Kidney (tissue), 13 donors: ENCODE measurements at regions not wholly inside any gene's neighbourhood (a gene's known extent, or its start where the extent isn't known, plus 50 kb on each side); places are given as distances from the start of the nearest gene placed in this dataset.

Source experiments
- DNase-seq, 5 donors: peaks; one replicate each; pipeline ENCODE4 v3.0.0-alpha.2; 2013 to 2020
- FAIRE-seq: peaks from 2 replicates; lab custom pipeline; 2012; peaks lifted over from hg19 to GRCh38; lab: Jason Lieb, UNC
- H3K27ac ChIP-seq, 2 donors: one replicate each; pipeline ENCODE4 v1.7.0; 2013; ENCODE audit warnings: low read depth in 2 of 2, low read length in 2 of 2, inconsistent platforms in 1 of 2
- H3K27me3 ChIP-seq: one replicate; pipeline ENCODE4 v1.7.1; 2013; ENCODE audit warnings: low read length, inconsistent platforms; ENCODE audit not compliant: control insufficient read depth, insufficient read depth
- H3K36me3 ChIP-seq, 3 donors: one replicate each; pipeline versions ENCODE4 v1.7.0 to v1.7.1; 2013; ENCODE audit warnings: low read length in 3 of 3, control low read depth in 1 of 3, inconsistent platforms in 1 of 3; ENCODE audit not compliant: insufficient read depth in 3 of 3, control insufficient read depth in 2 of 3
- H3K4me1 ChIP-seq, 3 donors: one replicate each; pipeline versions ENCODE4 v1.7.0 to v1.7.1; 2013; ENCODE audit warnings: low read length in 3 of 3, inconsistent platforms in 1 of 3, low read depth in 1 of 3; ENCODE audit not compliant: control insufficient read depth in 2 of 3, insufficient read depth in 2 of 3
- H3K4me3 ChIP-seq, 3 donors: one replicate each; pipeline versions ENCODE4 v1.7.0 to v1.8.1; 2013; ENCODE audit warnings: low read length in 3 of 3, control low read depth in 1 of 3, inconsistent platforms in 1 of 3
- H3K9ac ChIP-seq, 3 donors: one replicate each; pipeline versions ENCODE4 v1.7.0 to v1.7.1; 2013; ENCODE audit warnings: low read length in 3 of 3, control low read depth in 1 of 3, inconsistent platforms in 1 of 3
- H3K9me3 ChIP-seq, 3 donors: one replicate each; pipeline versions ENCODE4 v1.7.0 to v1.7.1; 2013; ENCODE audit warnings: low read length in 3 of 3, control low read depth in 1 of 3, inconsistent platforms in 1 of 3; ENCODE audit not compliant: control insufficient read depth in 2 of 3, insufficient read depth in 1 of 3
- CTCF ChIP-seq: IDR thresholded peaks from 3 replicates; pipeline ENCODE4 v1.5.1; 2012; ENCODE audit warnings: mild to moderate bottlenecking, moderate library complexity, borderline replicate concordance; ENCODE audit not compliant: insufficient read depth; ENCODE audit errors: extremely low read depth
- intact Hi-C: fragments of 100-400 bp; cut with DNase I; formaldehyde crosslinking; loops from one replicate; pipeline ENCODE4 v1.11.1; 2022
- donor health status: control.
- donor health status: control.
- donor health status: control.
- donor health status: control.
- donor health status: control.
- donor health status: DM: yes; HTN: yes; CAD: no.
- donor health status: Normal renal cell carcinoma (clear cell type).

GRCh38 chr10:42113158-42113450, 525.3 kb downstream of the ZNF33B start:
- H3K27ac ChIP-seq = no peak overlapping the region
- H3K9ac ChIP-seq = no peak overlapping the region
- no peak overlapping the region for H3K4me3 ChIP-seq
- DNase-seq = no peak
- no peaks in the 10 kb centered on the region for H3K9me3 ChIP-seq
- H3K4me1 ChIP-seq = no peaks in the 10 kb centered on the region
- H3K27me3 ChIP-seq = no peaks in the 10 kb centered on the region
- no peak for FAIRE-seq
- no peak for TF ChIP-seq CTCF
- intact Hi-C loops = no loop called here
- no peaks in the 10 kb centered on the region for H3K36me3 ChIP-seq

GRCh38 chr10:42112331-42113157, 525.8 kb downstream of the ZNF33B start:
- Histone ChIP-seq H3K9ac (no peak overlapping the region), H3K27me3 (no peaks in the 10 kb centered on the region), H3K36me3 (no peaks in the 10 kb centered on the region), H3K4me1 (no peaks in the 10 kb centered on the region), H3K4me3 (no peak overlapping the region), H3K9me3 (no peaks in the 10 kb centered on the region), H3K27ac (no peak overlapping the region)
- no peak for DNase-seq
- FAIRE-seq = no peak
- intact Hi-C loops = no loop called here
- TF ChIP-seq CTCF = no peak

- no peak for TF ChIP-seq CTCF
Observed at GRCh38 chr10:42111661-42112330, 526.6 kb downstream of the ZNF33B start.

More at GRCh38 chr10:42111661-42112330, 526.6 kb downstream of the ZNF33B start:
- Histone ChIP-seq H3K4me1 (no peaks in the 10 kb centered on the region), H3K9ac (no peak overlapping the region), H3K36me3 (no peaks in the 10 kb centered on the region), H3K4me3 (no peak overlapping the region), H3K9me3 (no peaks in the 10 kb centered on the region), H3K27me3 (no peaks in the 10 kb centered on the region), H3K27ac (no peak overlapping the region)
- no peak for DNase-seq
- FAIRE-seq = no peak
- intact Hi-C loops = no loop called here
